Right lobe of liver (tissue), 6 donors: ENCODE measurements at regions not wholly inside any gene's neighbourhood (a gene's known extent, or its start where the extent isn't known, plus 50 kb on each side); places are given as distances from the start of the nearest gene placed in this dataset.

Experiments
- ATAC-seq, 4 donors: fragments of 200-7000 bp; cut with Tn5 transposase; one replicate each; pipeline ENCODE4 v1.9.1; 2020; ENCODE audit warnings: mild to moderate bottlenecking in 4 of 4, moderate library complexity in 4 of 4
- DNase-seq, 3 donors: peaks; one replicate each; pipeline ENCODE4 v3.0.0-alpha.2; 2020
- H3K27ac ChIP-seq, 3 donors: fragments of 200-600 bp; one replicate each; pipeline ENCODE4 v1.8.0; 2022
- H3K27me3 ChIP-seq, 2 donors: fragments of 200-600 bp; one replicate each; pipeline ENCODE4 v1.8.0; 2022
- H3K36me3 ChIP-seq, 4 donors: fragments of 200-600 bp; sonication (generic) in 1 of 4; one replicate each; pipeline versions ENCODE4 v1.5.1 to v1.8.0; 2017 to 2022; ENCODE audit warnings: control low read depth in 1 of 4
- H3K4me1 ChIP-seq, 4 donors: fragments of 200-600 bp; sonication (generic) in 1 of 4; one replicate each; pipeline versions ENCODE4 v1.5.1 to v1.8.0; 2017 to 2022; ENCODE audit warnings: control low read depth in 1 of 4
- H3K4me3 ChIP-seq, 3 donors: fragments of 200-600 bp; one replicate each; pipeline ENCODE4 v1.8.0; 2022
- H3K9me3 ChIP-seq, 4 donors: fragments of 200-600 bp; sonication (generic) in 1 of 4; one replicate each; pipeline versions ENCODE4 v1.5.1 to v1.8.0; 2017 to 2022; ENCODE audit warnings: control low read depth in 1 of 4
- POLR2A ChIP-seq: fragments of 450-650 bp; IDR thresholded peaks from one replicate; pipeline ENCODE4 v1.6.1; 2017; ENCODE audit warnings: antibody characterized with exemption, mild to moderate bottlenecking
- WGBS: methylation state at CpG from one replicate; pipeline ENCODE4 v1.1.6; 2018; ENCODE audit warnings: low coverage, low lambda C conversion rate; ENCODE audit not compliant: insufficient coverage; ENCODE audit errors: missing lambda C conversion rate; 5-methylcytosine and 5-hydroxymethylcytosine counted together
- intact Hi-C, 2 donors: fragments of 100-400 bp; cut with DNase I; formaldehyde crosslinking; loops; one replicate each; pipeline versions ENCODE4 v1.11.2 to v1.14.1; 2022
- TF ChIP-seq, protein P1 (sequence below), 4 donors: fragments of 200-600 bp in 3 of 4; fragments of 450-650 bp in 1 of 4; IDR thresholded peaks; one replicate each; pipeline versions ENCODE4 v1.5.1 to v1.8.0; 2016 to 2022; ENCODE audit warnings: antibody characterized with exemption in 4 of 4, mild to moderate bottlenecking in 2 of 4
- donor health status: DM: no; HTN: yes; CAD: no.
- donor health status: DM: no; HTN: no; CAD: no.
- donor health status: DM: no; HTN: no; CAD: no.
- donor health status: DM: no; HTN: yes; CAD: no.
- donor health status: DM: no; HTN: yes; CAD: no.

DNA sequence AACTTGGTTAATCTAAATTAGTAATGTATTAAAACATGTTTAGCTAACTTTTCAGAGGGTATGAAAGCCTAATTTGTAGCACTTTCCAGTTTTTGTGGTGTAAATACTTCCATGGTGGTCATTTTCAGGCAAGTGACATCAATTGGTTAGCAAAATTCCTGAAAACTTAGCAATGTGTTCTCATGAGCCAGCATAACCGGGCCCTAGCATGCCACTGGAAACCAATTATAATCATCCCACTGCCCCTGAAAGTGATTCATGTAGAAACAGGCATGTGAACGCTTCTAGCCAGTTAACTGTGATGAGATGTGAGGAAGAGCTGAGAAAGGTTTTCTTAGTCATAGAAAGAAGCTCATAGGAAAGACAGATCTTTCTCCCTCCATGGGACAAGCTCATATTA is 417.2 kb downstream of the TLR4 start:
- Histone ChIP-seq H3K4me1 (no peaks in the 10 kb centered on the region), H3K9me3 (no peaks in the 10 kb centered on the region), H3K27ac (no peak overlapping the region), H3K36me3 (no peaks in the 10 kb centered on the region), H3K4me3 (no peak overlapping the region), H3K27me3 (no peaks in the 10 kb centered on the region)
- ATAC-seq (no peak), DNase-seq (no peak)
- intact Hi-C loops = no loop called here
- 38% methylated on average over 2 of the region's 2 CpGs for WGBS
- TF ChIP-seq POLR2A = no peak
- TF ChIP-seq, protein P1, sequence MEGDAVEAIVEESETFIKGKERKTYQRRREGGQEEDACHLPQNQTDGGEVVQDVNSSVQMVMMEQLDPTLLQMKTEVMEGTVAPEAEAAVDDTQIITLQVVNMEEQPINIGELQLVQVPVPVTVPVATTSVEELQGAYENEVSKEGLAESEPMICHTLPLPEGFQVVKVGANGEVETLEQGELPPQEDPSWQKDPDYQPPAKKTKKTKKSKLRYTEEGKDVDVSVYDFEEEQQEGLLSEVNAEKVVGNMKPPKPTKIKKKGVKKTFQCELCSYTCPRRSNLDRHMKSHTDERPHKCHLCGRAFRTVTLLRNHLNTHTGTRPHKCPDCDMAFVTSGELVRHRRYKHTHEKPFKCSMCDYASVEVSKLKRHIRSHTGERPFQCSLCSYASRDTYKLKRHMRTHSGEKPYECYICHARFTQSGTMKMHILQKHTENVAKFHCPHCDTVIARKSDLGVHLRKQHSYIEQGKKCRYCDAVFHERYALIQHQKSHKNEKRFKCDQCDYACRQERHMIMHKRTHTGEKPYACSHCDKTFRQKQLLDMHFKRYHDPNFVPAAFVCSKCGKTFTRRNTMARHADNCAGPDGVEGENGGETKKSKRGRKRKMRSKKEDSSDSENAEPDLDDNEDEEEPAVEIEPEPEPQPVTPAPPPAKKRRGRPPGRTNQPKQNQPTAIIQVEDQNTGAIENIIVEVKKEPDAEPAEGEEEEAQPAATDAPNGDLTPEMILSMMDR (IDR thresholded peaks at IDR 0.05) = no peak

DNA sequence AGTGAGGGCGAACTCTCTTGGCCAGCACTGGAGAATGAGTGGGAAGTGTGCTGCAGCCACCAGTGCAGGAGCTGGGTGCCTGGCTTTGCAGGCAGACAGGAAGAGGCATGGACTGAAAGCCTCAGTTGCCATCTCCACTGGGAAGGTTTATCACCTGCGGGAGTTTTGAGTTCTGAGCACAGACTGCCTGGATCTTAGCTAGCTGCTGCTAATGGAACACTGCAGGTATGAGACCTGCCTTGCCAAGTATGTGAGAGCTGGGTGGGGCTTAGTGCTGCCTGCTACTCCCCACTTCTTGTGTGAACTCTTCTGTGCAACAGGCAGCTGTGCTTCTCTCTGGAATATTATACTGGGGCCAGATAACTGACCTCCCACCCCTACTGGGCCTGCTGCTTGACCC is 424.1 kb downstream of the TLR4 start:
- intact Hi-C loops = no loop called here
- Histone ChIP-seq H3K36me3 (no peaks in the 10 kb centered on the region), H3K9me3 (no peaks in the 10 kb centered on the region), H3K4me3 (no peak overlapping the region), H3K4me1 (no peaks in the 10 kb centered on the region), H3K27ac (no peak overlapping the region), H3K27me3 (no peaks in the 10 kb centered on the region)
- ATAC-seq = no peak
- WGBS = no CpG with 5 or more reads among the region's 2 CpGs
- TF ChIP-seq, protein P1 (IDR thresholded peaks at IDR 0.05) = no peak
- no peak for TF ChIP-seq POLR2A
- DNase-seq = no peak

DNA sequence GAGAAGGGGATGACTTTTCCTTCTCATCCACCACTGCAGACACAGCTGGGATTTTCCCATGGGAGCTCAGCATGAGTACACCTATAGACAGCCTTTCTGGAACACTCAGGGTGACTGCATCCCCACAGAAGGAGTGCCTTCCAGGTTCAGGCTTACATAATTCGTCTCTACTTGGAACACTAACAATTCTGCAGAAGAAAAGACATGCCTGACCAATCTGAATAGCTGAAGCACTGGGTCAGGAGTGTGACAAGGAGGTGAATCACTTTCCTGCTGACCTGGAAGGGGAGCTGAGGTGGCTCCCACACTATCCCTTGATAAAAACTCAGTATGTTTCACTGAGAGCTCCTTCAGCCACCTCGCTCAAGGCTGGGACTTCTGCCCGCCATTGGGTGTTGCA is 425.3 kb downstream of the TLR4 start:
- intact Hi-C loops = no loop called here
- no peak for ATAC-seq

GRCh38 chr9:118148990-118149389 is 444.8 kb downstream of the TLR4 start:
- TF ChIP-seq, protein P1 (IDR thresholded peaks at IDR 0.05) = no peak
- TF ChIP-seq POLR2A = no peak

More for the DNA sequence above, 425.3 kb downstream of the TLR4 start:
- WGBS = 63% methylated on average over 3 of the region's 3 CpGs
- Histone ChIP-seq H3K9me3 (no peaks in the 10 kb centered on the region), H3K27ac (no peak overlapping the region), H3K4me1 (no peaks in the 10 kb centered on the region), H3K36me3 (no peaks in the 10 kb centered on the region), H3K4me3 (no peak overlapping the region), H3K27me3 (no peaks in the 10 kb centered on the region)
- no peak for DNase-seq
- no peak for TF ChIP-seq POLR2A
- TF ChIP-seq, protein P1 (IDR thresholded peaks at IDR 0.05) = no peak

DNA sequence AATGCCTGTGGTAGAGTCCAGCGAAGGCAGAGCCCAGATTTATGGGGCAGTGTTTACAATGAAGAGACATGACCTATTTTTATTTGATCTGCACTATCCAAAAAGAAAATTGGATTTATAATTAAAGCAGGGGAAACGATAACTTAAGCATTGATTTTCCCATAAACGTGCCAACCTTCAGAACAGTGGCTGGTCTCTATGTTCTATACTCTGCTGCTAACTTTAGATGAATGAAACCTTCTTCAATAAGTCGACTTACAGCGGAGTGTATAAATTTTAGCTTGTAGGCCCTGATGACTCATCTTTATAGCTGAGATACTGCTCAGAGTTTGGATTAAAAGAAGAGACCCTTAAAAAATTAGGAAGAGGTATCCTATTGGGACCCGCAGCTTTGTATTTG is 452.6 kb downstream of the TLR4 start:
- H3K27me3 ChIP-seq = no peaks in the 10 kb centered on the region
- H3K36me3 ChIP-seq = no peaks in the 10 kb centered on the region
- DNase-seq = no peak
- intact Hi-C loops = no loop called here
- no peaks in the 10 kb centered on the region for H3K4me1 ChIP-seq
- H3K27ac ChIP-seq = no peak overlapping the region
- ATAC-seq = no peak
- H3K9me3 ChIP-seq = no peaks in the 10 kb centered on the region
- H3K4me3 ChIP-seq = no peak overlapping the region
- TF ChIP-seq POLR2A = no peak
- TF ChIP-seq, protein P1 (IDR thresholded peaks at IDR 0.05) = no peak
- WGBS = 60% methylated on average over 6 of the region's 6 CpGs

More at GRCh38 chr9:118148990-118149389, 444.8 kb downstream of the TLR4 start:
- WGBS = 50% methylated on average over 1 of the region's 1 CpG
- H3K4me3 ChIP-seq = no peak overlapping the region
- H3K36me3 ChIP-seq = no peaks in the 10 kb centered on the region
- H3K9me3 ChIP-seq = no peaks in the 10 kb centered on the region
- DNase-seq (no peak), ATAC-seq (no peak)
- H3K4me1 ChIP-seq = no peaks in the 10 kb centered on the region
- no peaks in the 10 kb centered on the region for H3K27me3 ChIP-seq
- H3K27ac ChIP-seq = no peak overlapping the region
- intact Hi-C loops = no loop called here
